HepG2 (cell line): ENCODE measurements at regions not wholly inside any gene's neighbourhood (a gene's known extent, or its start where the extent isn't known, plus 50 kb on each side); places are given as distances from the start of the nearest gene placed in this dataset.

Experiments
- CBX2 ChIP-seq, 2 experiments: fragments of 200-600 bp in 1 of 2; sonication (generic); formaldehyde crosslinking in 1 of 2; IDR thresholded peaks; 2 replicates each; pipeline versions ENCODE4 v1.7.0 to v1.8.1; 2018 to 2022; ENCODE audit warnings: low read depth in 2 of 2, low read length in 1 of 2, mild to moderate bottlenecking in 1 of 2, missing genetic modification reagents in 1 of 2
- KLF15 ChIP-seq: sonication (generic); formaldehyde crosslinking; IDR thresholded peaks from 2 replicates; pipeline ENCODE4 v1.8.1; 2023; ENCODE audit warnings: borderline replicate concordance, mild to moderate bottlenecking, inconsistent platforms, missing genetic modification reagents, mixed read lengths
- MTA1 ChIP-seq: sonication (generic); formaldehyde crosslinking; IDR thresholded peaks from 2 replicates; pipeline ENCODE4 v1.4.0; 2020; ENCODE audit warnings: missing genetic modification reagents, mild to moderate bottlenecking, borderline replicate concordance
- ONECUT2 ChIP-seq: sonication (generic); formaldehyde crosslinking; IDR thresholded peaks from 2 replicates; pipeline ENCODE4 v1.4.0; 2020; ENCODE audit warnings: missing genetic modification reagents
- RAD21 ChIP-seq: fragments of 450-650 bp; formaldehyde crosslinking; IDR thresholded peaks from 2 replicates; pipeline ENCODE4 v1.5.0; 2020; ENCODE audit warnings: mild to moderate bottlenecking
- SAP130 ChIP-seq: IDR thresholded peaks from 2 replicates; pipeline ENCODE4 v1.6.1; 2016; ENCODE audit warnings: low read depth
- XBP1 ChIP-seq: sonication (generic); formaldehyde crosslinking; IDR thresholded peaks from 2 replicates; pipeline ENCODE4 v1.5.0; 2020; ENCODE audit warnings: missing genetic modification reagents
- ZHX2 ChIP-seq, 2 experiments: sonication (generic) in 1 of 2; formaldehyde crosslinking in 1 of 2; IDR thresholded peaks; 2 replicates each; pipeline versions ENCODE4 v1.6.1 to v1.9.0; 2014 to 2022; ENCODE audit warnings: antibody characterized with exemption in 1 of 2, borderline replicate concordance in 1 of 2, inconsistent platforms in 1 of 2, low read depth in 1 of 2, missing genetic modification reagents in 1 of 2
- ZNF12 ChIP-seq: sonication (generic); formaldehyde crosslinking; IDR thresholded peaks from 2 replicates; pipeline ENCODE4 v1.5.0; 2020; ENCODE audit warnings: missing genetic modification reagents
- ZNF263 ChIP-seq: sonication (generic); formaldehyde crosslinking; IDR thresholded peaks from 2 replicates; pipeline ENCODE4 v1.4.0; 2020; ENCODE audit warnings: missing genetic modification reagents
- ZNF652 ChIP-seq: IDR thresholded peaks from 2 replicates; pipeline ENCODE4 v1.6.1; 2016; ENCODE audit warnings: low read depth, borderline replicate concordance
- TF ChIP-seq, protein P1 (sequence below), 2 experiments: fragments of 450-650 bp in 1 of 2; sonication (generic) in 1 of 2; formaldehyde crosslinking in 1 of 2; IDR thresholded peaks; 2 replicates each; pipeline versions ENCODE4 v1.6.1 to v1.8.0; 2016 to 2022; ENCODE audit warnings: antibody characterized with exemption in 1 of 2, mild to moderate bottlenecking in 1 of 2, missing genetic modification reagents in 1 of 2

GRCh38 chr16:10312784-10313724 is 72.8 kb upstream of the ATF7IP2 start (continued):
- TF ChIP-seq KLF15 (CRISPR knock-in tag) (no peak), MTA1 (CRISPR knock-in tag) (peak; percentile 88), ZNF652 (CRISPR knock-in tag) (no peak), RAD21 (CRISPR knock-in tag) (no peak), CBX2 (IDR thresholded peaks at IDR 0.05; ENCODE audit: low read depth, low read length) (no peak), CBX2 (CRISPR knock-in tag; IDR thresholded peaks at IDR 0.05; ENCODE audit: low read depth) (no peak), SAP130 (peak; percentile 63; the same call in 1 of the 2 replicates), ONECUT2 (CRISPR knock-in tag) (peak; percentile 84), ZNF12 (CRISPR knock-in tag) (no peak; the same call in 1 of the 2 replicates), ZNF263 (CRISPR knock-in tag) (peak; percentile 67), ZHX2 (IDR thresholded peaks at IDR 0.05; ENCODE audit: low read depth) (0 out of 2 replicates have a peak, but pooled peaks have one; percentile 32), ZHX2 (CRISPR knock-in tag; IDR thresholded peaks at IDR 0.05; ENCODE audit: borderline replicate concordance) (0 out of 2 replicates have a peak, but pooled peaks have one; percentile 25), XBP1 (CRISPR knock-in tag) (no peak)
- TF ChIP-seq, protein P1, sequence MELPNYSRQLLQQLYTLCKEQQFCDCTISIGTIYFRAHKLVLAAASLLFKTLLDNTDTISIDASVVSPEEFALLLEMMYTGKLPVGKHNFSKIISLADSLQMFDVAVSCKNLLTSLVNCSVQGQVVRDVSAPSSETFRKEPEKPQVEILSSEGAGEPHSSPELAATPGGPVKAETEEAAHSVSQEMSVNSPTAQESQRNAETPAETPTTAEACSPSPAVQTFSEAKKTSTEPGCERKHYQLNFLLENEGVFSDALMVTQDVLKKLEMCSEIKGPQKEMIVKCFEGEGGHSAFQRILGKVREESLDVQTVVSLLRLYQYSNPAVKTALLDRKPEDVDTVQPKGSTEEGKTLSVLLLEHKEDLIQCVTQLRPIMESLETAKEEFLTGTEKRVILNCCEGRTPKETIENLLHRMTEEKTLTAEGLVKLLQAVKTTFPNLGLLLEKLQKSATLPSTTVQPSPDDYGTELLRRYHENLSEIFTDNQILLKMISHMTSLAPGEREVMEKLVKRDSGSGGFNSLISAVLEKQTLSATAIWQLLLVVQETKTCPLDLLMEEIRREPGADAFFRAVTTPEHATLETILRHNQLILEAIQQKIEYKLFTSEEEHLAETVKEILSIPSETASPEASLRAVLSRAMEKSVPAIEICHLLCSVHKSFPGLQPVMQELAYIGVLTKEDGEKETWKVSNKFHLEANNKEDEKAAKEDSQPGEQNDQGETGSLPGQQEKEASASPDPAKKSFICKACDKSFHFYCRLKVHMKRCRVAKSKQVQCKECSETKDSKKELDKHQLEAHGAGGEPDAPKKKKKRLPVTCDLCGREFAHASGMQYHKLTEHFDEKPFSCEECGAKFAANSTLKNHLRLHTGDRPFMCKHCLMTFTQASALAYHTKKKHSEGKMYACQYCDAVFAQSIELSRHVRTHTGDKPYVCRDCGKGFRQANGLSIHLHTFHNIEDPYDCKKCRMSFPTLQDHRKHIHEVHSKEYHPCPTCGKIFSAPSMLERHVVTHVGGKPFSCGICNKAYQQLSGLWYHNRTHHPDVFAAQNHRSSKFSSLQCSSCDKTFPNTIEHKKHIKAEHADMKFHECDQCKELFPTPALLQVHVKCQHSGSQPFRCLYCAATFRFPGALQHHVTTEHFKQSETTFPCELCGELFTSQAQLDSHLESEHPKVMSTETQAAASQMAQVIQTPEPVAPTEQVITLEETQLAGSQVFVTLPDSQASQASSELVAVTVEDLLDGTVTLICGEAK (IDR thresholded peaks at IDR 0.05): no peak
- TF ChIP-seq, protein P1 (CRISPR knock-in tag; IDR thresholded peaks at IDR 0.05): peak; percentile 73; the same call in 1 of the 2 replicates
